OCI-LY7 (cell line): ENCODE measurements at regions not wholly inside any gene's neighbourhood (a gene's known extent, or its start where the extent isn't known, plus 50 kb on each side); places are given as distances from the start of the nearest gene placed in this dataset.

Source experiments
- BruUV-seq: library from RNA; stranded (reverse); fragments of 400-500 nt; replicated peaks from 2 replicates; lab custom pipeline; 2021; lab: Mats Ljungman, UMichigan
- CTCF ChIA-PET: fragments of 300-600 bp; sonication (Branson Sonifier 250); formaldehyde crosslinking; loops from one replicate; lab custom pipeline; 2022; ENCODE audit warnings: antibody characterized with exemption; ENCODE audit not compliant: unreplicated experiment; lab: Charles Lee
- POLR2A ChIA-PET: fragments of 300-600 bp; sonication (Branson Sonifier 250); formaldehyde crosslinking; loops from one replicate; lab custom pipeline; 2022; ENCODE audit warnings: antibody characterized with exemption; lab: Charles Lee
- DNase-seq: peaks from one replicate; pipeline ENCODE4 v3.0.0-alpha.2; 2015; ENCODE audit warnings: low spot score
- H2AFZ ChIP-seq: fragments of 200-600 bp; sonication (generic), shearing (Covaris generic); 2 replicates; pipeline ENCODE4 v1.6.1; 2014; ENCODE audit warnings: mild to moderate bottlenecking, antibody characterized with exemption, low read length, moderate library complexity
- H3K27ac ChIP-seq: fragments of 200-600 bp; sonication (generic); 2 replicates; pipeline ENCODE4 v1.5.1; 2014; ENCODE audit warnings: mixed run types, low read depth, mild to moderate bottlenecking, moderate library complexity, low read length, inconsistent platforms; ENCODE audit not compliant: poor library complexity, severe bottlenecking
- H3K36me3 ChIP-seq: fragments of 200-600 bp; sonication (generic); 2 replicates; pipeline ENCODE4 v1.6.1; 2014; ENCODE audit warnings: mild to moderate bottlenecking, antibody characterized with exemption, low read length, moderate library complexity, mixed read lengths; ENCODE audit not compliant: insufficient read depth
- H3K4me1 ChIP-seq: fragments of 200-600 bp; sonication (generic); 2 replicates; pipeline ENCODE4 v1.5.1; 2014; ENCODE audit warnings: mild to moderate bottlenecking, low read length; ENCODE audit not compliant: insufficient read depth, poor library complexity, severe bottlenecking
- H3K4me2 ChIP-seq: fragments of 200-600 bp; sonication (generic); 2 replicates; pipeline ENCODE4 v1.6.1; 2014; ENCODE audit warnings: mild to moderate bottlenecking, low read length
- H3K4me3 ChIP-seq: fragments of 200-600 bp; sonication (generic); 2 replicates; pipeline ENCODE4 v1.5.1; 2014; ENCODE audit warnings: mild to moderate bottlenecking, low read depth, low read length; ENCODE audit not compliant: poor library complexity, severe bottlenecking
- H3K79me2 ChIP-seq: fragments of 200-600 bp; sonication (generic); 2 replicates; pipeline ENCODE4 v1.6.1; 2016; ENCODE audit warnings: low read depth, mild to moderate bottlenecking, low read length, moderate library complexity, mixed read lengths; ENCODE audit not compliant: insufficient read depth
- H3K9me2 ChIP-seq: fragments of 200-600 bp; sonication (generic); 2 replicates; pipeline ENCODE4 v1.6.1; 2016; ENCODE audit warnings: mild to moderate bottlenecking, low read length, mixed read lengths; ENCODE audit not compliant: insufficient read depth
- H3K9me3 ChIP-seq: fragments of 200-600 bp; sonication (generic); 2 replicates; pipeline ENCODE4 v1.6.1; 2014; ENCODE audit warnings: mild to moderate bottlenecking, mixed run types, low read length, mixed read lengths
- H4K20me1 ChIP-seq: fragments of 200-600 bp; sonication (generic); 2 replicates; pipeline ENCODE4 v1.6.1; 2014; ENCODE audit warnings: mild to moderate bottlenecking, antibody characterized with exemption, low read length, moderate library complexity, mixed read lengths; ENCODE audit not compliant: insufficient read depth
- EZH2phosphoT487 ChIP-seq: fragments of 200-600 bp; sonication (generic); IDR thresholded peaks from 2 replicates; pipeline ENCODE4 v1.6.1; 2018; ENCODE audit warnings: low read depth, borderline replicate concordance, mild to moderate bottlenecking, mixed run types, antibody characterized with exemption, low read length, moderate library complexity, mixed read lengths
- intact Hi-C: fragments of 100-400 bp; cut with micrococcal nuclease; formaldehyde crosslinking; loops from one replicate; pipeline ENCODE4 v1.10.0; 2022; ENCODE audit not compliant: unreplicated experiment
- TF ChIP-seq, protein P1 (sequence below): fragments of 200-600 bp; sonication (generic); conservative IDR thresholded peaks from 2 replicates; pipeline ENCODE4 v1.5.1; 2014; ENCODE audit warnings: mild to moderate bottlenecking, antibody characterized with exemption, low read length, moderate library complexity, mixed read lengths

DNA sequence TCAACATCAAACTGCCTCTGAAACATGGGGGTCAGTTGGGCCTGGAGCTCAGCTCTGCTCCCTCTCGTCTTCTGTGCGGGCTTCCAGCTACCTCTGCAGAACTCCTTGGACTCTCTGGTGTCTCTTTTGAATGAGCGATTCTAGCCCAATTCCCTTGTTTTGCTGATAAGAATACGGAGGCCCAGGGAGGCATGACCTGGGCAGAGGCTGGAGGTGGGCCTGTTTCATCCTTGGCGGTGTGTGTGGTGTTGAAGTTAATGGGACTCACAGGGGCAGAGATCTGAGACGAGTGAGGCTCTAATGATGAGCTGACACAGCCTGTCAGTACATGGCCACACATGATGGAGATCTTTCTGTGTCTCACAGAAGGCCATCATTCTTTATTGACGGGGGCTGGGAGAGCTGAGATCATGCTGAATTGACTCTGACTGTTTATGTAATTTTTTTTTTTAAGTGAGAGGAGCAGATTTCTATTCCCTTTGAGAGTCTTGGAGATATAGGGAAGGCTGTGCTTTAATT lies 134.5 kb downstream of the URB2 start:
- Histone ChIP-seq H2AFZ (no peak overlapping the region), H3K9me3 (no peaks in the 10 kb centered on the region), H3K4me3 (no peak overlapping the region), H3K36me3 (no peaks in the 10 kb centered on the region), H3K4me1 (no peaks in the 10 kb centered on the region), H3K4me2 (no peak overlapping the region), H3K79me2 (no peaks in the 10 kb centered on the region), H3K9me2 (no peaks in the 10 kb centered on the region), H4K20me1 (no peaks in the 10 kb centered on the region), H3K27ac (no peak overlapping the region)
- CTCF ChIA-PET: interaction anchor here (0.6 kb wide), 1 partner anchor 390 kb away, joined by 3 read pairs; no protein-coding TSS in a partner anchor
- no peak for TF ChIP-seq EZH2phosphoT487
- TF ChIP-seq, protein P1, sequence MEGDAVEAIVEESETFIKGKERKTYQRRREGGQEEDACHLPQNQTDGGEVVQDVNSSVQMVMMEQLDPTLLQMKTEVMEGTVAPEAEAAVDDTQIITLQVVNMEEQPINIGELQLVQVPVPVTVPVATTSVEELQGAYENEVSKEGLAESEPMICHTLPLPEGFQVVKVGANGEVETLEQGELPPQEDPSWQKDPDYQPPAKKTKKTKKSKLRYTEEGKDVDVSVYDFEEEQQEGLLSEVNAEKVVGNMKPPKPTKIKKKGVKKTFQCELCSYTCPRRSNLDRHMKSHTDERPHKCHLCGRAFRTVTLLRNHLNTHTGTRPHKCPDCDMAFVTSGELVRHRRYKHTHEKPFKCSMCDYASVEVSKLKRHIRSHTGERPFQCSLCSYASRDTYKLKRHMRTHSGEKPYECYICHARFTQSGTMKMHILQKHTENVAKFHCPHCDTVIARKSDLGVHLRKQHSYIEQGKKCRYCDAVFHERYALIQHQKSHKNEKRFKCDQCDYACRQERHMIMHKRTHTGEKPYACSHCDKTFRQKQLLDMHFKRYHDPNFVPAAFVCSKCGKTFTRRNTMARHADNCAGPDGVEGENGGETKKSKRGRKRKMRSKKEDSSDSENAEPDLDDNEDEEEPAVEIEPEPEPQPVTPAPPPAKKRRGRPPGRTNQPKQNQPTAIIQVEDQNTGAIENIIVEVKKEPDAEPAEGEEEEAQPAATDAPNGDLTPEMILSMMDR: no peak
- DNase-seq: no peak
- intact Hi-C loops: no loop called here
- POLR2A ChIA-PET: interaction anchor here (0.9 kb wide), 1 partner anchor 10 kb away, joined by 3 read pairs; no protein-coding TSS in a partner anchor
- no TSS peak for BruUV-seq

DNA sequence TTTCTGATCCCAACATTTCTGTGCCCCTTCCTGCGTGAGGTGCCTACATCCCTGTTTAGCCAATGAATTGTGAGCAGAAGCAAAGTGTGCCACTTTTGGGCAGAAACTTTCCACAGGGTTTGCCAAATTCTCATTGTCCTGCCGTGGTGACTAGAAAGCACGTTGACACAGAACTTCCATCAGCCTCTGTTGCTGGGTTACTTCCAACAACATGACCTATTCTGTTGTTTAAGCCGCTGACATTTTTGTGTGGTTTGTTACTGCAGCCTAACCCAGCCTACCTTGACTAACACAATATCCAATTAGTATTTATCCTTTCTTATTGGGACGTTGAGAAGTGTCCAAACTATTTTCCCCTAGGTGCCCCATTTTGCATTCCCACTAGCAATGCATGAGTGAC lies 136.8 kb downstream of the URB2 start:
- Histone ChIP-seq H4K20me1 (no peaks in the 10 kb centered on the region), H3K4me3 (no peak overlapping the region), H3K27ac (no peak overlapping the region), H3K4me2 (no peak overlapping the region), H3K9me2 (no peaks in the 10 kb centered on the region), H3K36me3 (no peaks in the 10 kb centered on the region), H3K4me1 (no peaks in the 10 kb centered on the region), H3K9me3 (no peaks in the 10 kb centered on the region), H2AFZ (no peak overlapping the region), H3K79me2 (no peaks in the 10 kb centered on the region)
- TF ChIP-seq EZH2phosphoT487: no peak
- TF ChIP-seq, protein P1: no peak
- CTCF ChIA-PET: no interaction called here
- intact Hi-C loops: no loop called here
- BruUV-seq: no TSS peak
- no peak for DNase-seq
- POLR2A ChIA-PET: no interaction called here

DNA sequence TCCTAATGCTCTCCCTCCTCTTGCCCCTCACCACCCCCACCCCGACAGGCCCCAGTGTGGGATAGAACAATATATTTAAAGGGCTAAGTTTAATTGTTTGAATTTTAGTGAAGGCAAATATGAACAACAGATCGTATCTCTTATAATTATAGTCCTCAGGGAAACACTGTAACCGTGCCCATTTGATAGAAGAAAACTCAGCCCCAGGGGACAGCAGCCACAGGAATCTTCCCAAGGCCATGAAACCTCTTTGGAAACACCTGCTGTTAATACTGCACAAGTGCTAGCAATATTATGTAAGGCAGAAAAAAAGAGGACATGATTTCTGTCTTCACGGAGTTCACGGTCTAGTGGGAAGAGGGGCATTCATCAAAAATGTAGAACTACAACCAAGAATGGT lies 142.2 kb downstream of the URB2 start:
- BruUV-seq: no TSS peak
- Histone ChIP-seq H3K79me2 (no peaks in the 10 kb centered on the region), H3K9me3 (no peaks in the 10 kb centered on the region), H3K4me2 (no peak overlapping the region), H3K36me3 (no peaks in the 10 kb centered on the region), H3K4me1 (peaks cover 3% of the 10 kb centered on the region), H3K9me2 (no peaks in the 10 kb centered on the region), H3K4me3 (no peak overlapping the region), H3K27ac (no peak overlapping the region), H2AFZ (no peak overlapping the region), H4K20me1 (no peaks in the 10 kb centered on the region)
- intact Hi-C loops: no loop called here
- ChIA-PET CTCF (no interaction called here), POLR2A (no interaction called here)
- no peak for TF ChIP-seq EZH2phosphoT487
- TF ChIP-seq, protein P1: no peak
- no peak for DNase-seq
